ENCODE measurements at regions not wholly inside any gene's neighbourhood (a gene's known extent, or its start where the extent isn't known, plus 50 kb on each side); places are given as distances from the start of the nearest gene placed in this dataset.
A peak's percentile ranks its signal among the peaks of the same experiment; 100 is the strongest.

DNA sequence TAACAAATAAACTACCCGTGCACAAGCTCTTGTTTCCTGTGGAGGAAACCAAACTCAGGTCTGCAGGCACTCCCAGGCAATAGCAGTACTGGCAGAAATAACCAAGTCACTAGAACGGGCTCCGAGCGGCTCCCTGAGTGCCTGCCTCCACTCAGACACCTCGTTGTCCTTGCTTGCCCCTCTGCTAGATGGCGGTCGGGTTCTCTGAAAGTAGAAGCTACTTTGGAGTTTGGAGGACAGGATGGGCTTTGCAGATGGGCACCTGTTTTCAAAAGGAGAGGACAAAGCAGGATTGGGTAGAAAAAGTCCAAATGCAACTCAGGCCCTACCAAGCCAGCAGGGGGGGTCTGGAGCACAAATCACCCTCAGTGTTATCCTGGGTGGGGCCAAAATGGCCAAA, 136.4 kb downstream of the LRRC30 start:
- TF ChIP-seq EZH2 (IDR thresholded peaks at IDR 0.05; ENCODE audit: low read length): no peak
- TF ChIP-seq, protein P1, sequence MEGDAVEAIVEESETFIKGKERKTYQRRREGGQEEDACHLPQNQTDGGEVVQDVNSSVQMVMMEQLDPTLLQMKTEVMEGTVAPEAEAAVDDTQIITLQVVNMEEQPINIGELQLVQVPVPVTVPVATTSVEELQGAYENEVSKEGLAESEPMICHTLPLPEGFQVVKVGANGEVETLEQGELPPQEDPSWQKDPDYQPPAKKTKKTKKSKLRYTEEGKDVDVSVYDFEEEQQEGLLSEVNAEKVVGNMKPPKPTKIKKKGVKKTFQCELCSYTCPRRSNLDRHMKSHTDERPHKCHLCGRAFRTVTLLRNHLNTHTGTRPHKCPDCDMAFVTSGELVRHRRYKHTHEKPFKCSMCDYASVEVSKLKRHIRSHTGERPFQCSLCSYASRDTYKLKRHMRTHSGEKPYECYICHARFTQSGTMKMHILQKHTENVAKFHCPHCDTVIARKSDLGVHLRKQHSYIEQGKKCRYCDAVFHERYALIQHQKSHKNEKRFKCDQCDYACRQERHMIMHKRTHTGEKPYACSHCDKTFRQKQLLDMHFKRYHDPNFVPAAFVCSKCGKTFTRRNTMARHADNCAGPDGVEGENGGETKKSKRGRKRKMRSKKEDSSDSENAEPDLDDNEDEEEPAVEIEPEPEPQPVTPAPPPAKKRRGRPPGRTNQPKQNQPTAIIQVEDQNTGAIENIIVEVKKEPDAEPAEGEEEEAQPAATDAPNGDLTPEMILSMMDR (optimal IDR thresholded peaks at IDR 0.05 in 1 of 3, IDR thresholded peaks at IDR 0.05 in 1 of 3, conservative IDR thresholded peaks at IDR 0.05 in 1 of 3; ENCODE audit: extremely low read depth in 1 of 3, insufficient read depth in 2 of 3, low read length in 3 of 3): peak in 2 of 3 experiments; percentile 7 to 27

Measured in keratinocyte (primary cell).